ENCODE measurements at regions not wholly inside any gene's neighbourhood (a gene's known extent, or its start where the extent isn't known, plus 50 kb on each side); places are given as distances from the start of the nearest gene placed in this dataset.

DNA sequence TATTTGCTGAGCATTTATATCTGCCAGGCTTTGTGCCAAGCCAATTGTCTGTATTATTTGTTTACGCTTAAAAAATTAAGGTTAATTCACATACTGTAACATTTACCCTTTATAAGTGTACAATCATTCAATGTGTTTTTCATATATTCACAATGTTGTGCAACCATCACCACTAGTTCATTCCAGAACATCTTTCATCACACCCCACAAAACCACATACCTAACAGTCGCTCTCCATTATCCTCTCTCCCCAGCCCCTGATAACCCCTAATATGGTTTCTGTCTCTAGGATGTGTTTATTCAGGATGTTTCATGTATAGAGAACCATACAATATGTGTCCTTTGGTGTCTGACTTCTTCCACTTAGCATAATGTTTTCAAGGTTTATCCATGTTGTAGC lies 234.1 kb downstream of the INSIG2 start:
- Mint-ChIP-seq H3K4me3 (ENCODE audit: low read depth, unreplicated experiment) (no peak overlapping the region), H3K27me3 (ENCODE audit: unreplicated experiment) (no peaks in the 10 kb centered on the region), H3K36me3 (ENCODE audit: insufficient read depth, unreplicated experiment) (no peaks in the 10 kb centered on the region), H3K27ac (ENCODE audit: unreplicated experiment) (no peak overlapping the region), H3K9me3 (ENCODE audit: low read depth, unreplicated experiment) (peaks cover 3% of the 10 kb centered on the region), H3K4me1 (ENCODE audit: low read depth, unreplicated experiment) (peaks cover 28% of the 10 kb centered on the region)
- CTCF ChIA-PET, result no interaction called here
- intact Hi-C loops (cut with micrococcal nuclease; ENCODE audit: unreplicated experiment), result loop anchor here (5.0 kb wide), 1 partner anchor 100 kb away; no protein-coding TSS in a partner anchor
- BruUV-seq (replicated peaks), result no TSS peak
- TF ChIP-seq, protein P1, sequence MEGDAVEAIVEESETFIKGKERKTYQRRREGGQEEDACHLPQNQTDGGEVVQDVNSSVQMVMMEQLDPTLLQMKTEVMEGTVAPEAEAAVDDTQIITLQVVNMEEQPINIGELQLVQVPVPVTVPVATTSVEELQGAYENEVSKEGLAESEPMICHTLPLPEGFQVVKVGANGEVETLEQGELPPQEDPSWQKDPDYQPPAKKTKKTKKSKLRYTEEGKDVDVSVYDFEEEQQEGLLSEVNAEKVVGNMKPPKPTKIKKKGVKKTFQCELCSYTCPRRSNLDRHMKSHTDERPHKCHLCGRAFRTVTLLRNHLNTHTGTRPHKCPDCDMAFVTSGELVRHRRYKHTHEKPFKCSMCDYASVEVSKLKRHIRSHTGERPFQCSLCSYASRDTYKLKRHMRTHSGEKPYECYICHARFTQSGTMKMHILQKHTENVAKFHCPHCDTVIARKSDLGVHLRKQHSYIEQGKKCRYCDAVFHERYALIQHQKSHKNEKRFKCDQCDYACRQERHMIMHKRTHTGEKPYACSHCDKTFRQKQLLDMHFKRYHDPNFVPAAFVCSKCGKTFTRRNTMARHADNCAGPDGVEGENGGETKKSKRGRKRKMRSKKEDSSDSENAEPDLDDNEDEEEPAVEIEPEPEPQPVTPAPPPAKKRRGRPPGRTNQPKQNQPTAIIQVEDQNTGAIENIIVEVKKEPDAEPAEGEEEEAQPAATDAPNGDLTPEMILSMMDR (IDR thresholded peaks at IDR 0.05; ENCODE audit: unreplicated experiment), result no peak
- DNase-seq, result no peak

- CTCF ChIA-PET, result no interaction called here
- H3K4me3 Mint-ChIP-seq (ENCODE audit: low read depth, unreplicated experiment), result no peak overlapping the region
- intact Hi-C loops (cut with micrococcal nuclease; ENCODE audit: unreplicated experiment), result loop anchor here (5.0 kb wide), 1 partner anchor 99 kb away; no protein-coding TSS in a partner anchor
- no TSS peak for BruUV-seq (replicated peaks)
- peaks cover 3% of the 10 kb centered on the region for H3K9me3 Mint-ChIP-seq (ENCODE audit: low read depth, unreplicated experiment)
- peaks cover 28% of the 10 kb centered on the region for H3K4me1 Mint-ChIP-seq (ENCODE audit: low read depth, unreplicated experiment)
- no peaks in the 10 kb centered on the region for H3K36me3 Mint-ChIP-seq (ENCODE audit: insufficient read depth, unreplicated experiment)
- no peak overlapping the region for H3K27ac Mint-ChIP-seq (ENCODE audit: unreplicated experiment)
- DNase-seq, result peak; percentile 15
- no peaks in the 10 kb centered on the region for H3K27me3 Mint-ChIP-seq (ENCODE audit: unreplicated experiment)
- TF ChIP-seq, protein P1 (IDR thresholded peaks at IDR 0.05; ENCODE audit: unreplicated experiment), result no peak
Observed at GRCh38 chr2:118321432-118322105, 233.3 kb downstream of the INSIG2 start.

GRCh38 chr2:118320658-118321057 lies 232.4 kb downstream of the INSIG2 start:
- no peak for DNase-seq
- BruUV-seq (replicated peaks), result no TSS peak
- no peak overlapping the region for H3K4me3 Mint-ChIP-seq (ENCODE audit: low read depth, unreplicated experiment)
- CTCF ChIA-PET, result no interaction called here
- H3K36me3 Mint-ChIP-seq (ENCODE audit: insufficient read depth, unreplicated experiment), result no peaks in the 10 kb centered on the region
- H3K27me3 Mint-ChIP-seq (ENCODE audit: unreplicated experiment), result no peaks in the 10 kb centered on the region
- no peak overlapping the region for H3K27ac Mint-ChIP-seq (ENCODE audit: unreplicated experiment)
- intact Hi-C loops (cut with micrococcal nuclease; ENCODE audit: unreplicated experiment), result loop anchor here (5.0 kb wide), 1 partner anchor 98 kb away; no protein-coding TSS in a partner anchor
- peaks cover 28% of the 10 kb centered on the region for H3K4me1 Mint-ChIP-seq (ENCODE audit: low read depth, unreplicated experiment)
- TF ChIP-seq, protein P1 (IDR thresholded peaks at IDR 0.05; ENCODE audit: unreplicated experiment), result no peak
- H3K9me3 Mint-ChIP-seq (ENCODE audit: low read depth, unreplicated experiment), result peaks cover 3% of the 10 kb centered on the region

- H3K27ac Mint-ChIP-seq (ENCODE audit: unreplicated experiment), result no peak overlapping the region
- BruUV-seq (replicated peaks), result no TSS peak
- no peak overlapping the region for H3K4me3 Mint-ChIP-seq (ENCODE audit: low read depth, unreplicated experiment)
- H3K4me1 Mint-ChIP-seq (ENCODE audit: low read depth, unreplicated experiment), result peaks cover 28% of the 10 kb centered on the region
- TF ChIP-seq, protein P1 (IDR thresholded peaks at IDR 0.05; ENCODE audit: unreplicated experiment), result no peak
- CTCF ChIA-PET, result no interaction called here
- intact Hi-C loops (cut with micrococcal nuclease; ENCODE audit: unreplicated experiment), result loop anchor here (5.0 kb wide), 1 partner anchor 98 kb away; no protein-coding TSS in a partner anchor
- no peak for DNase-seq
- H3K27me3 Mint-ChIP-seq (ENCODE audit: unreplicated experiment), result no peaks in the 10 kb centered on the region
- H3K36me3 Mint-ChIP-seq (ENCODE audit: insufficient read depth, unreplicated experiment), result no peaks in the 10 kb centered on the region
- peaks cover 3% of the 10 kb centered on the region for H3K9me3 Mint-ChIP-seq (ENCODE audit: low read depth, unreplicated experiment)
Observed at GRCh38 chr2:118320196-118320595, 231.9 kb downstream of the INSIG2 start.
